ENCODE measurements at regions not wholly inside any gene's neighbourhood (a gene's known extent, or its start where the extent isn't known, plus 50 kb on each side); places are given as distances from the start of the nearest gene placed in this dataset.

GRCh38 chr1:213840575-213840974, 147.2 kb upstream of the PROX1 start:
- DNase-seq (ENCODE audit: low spot score) = no peak
- no peak for TF ChIP-seq CTCF (IDR thresholded peaks at IDR 0.05; ENCODE audit: borderline replicate concordance, control extremely low read depth, extremely low read depth, insufficient read depth, missing control alignments)
- in situ Hi-C loops (cut with MboI; ENCODE audit: low sequenced_read_pairs, unreplicated experiment) = no loop called here

GRCh38 chr1:213844632-213845031, 143.1 kb upstream of the PROX1 start:
- no peak for DNase-seq (ENCODE audit: low spot score)
- no peak for TF ChIP-seq CTCF (IDR thresholded peaks at IDR 0.05; ENCODE audit: borderline replicate concordance, control extremely low read depth, extremely low read depth, insufficient read depth, missing control alignments)

GRCh38 chr1:213852107-213852506, 135.7 kb upstream of the PROX1 start:
- in situ Hi-C loops (cut with MboI; ENCODE audit: low sequenced_read_pairs, unreplicated experiment) = no loop called here
- TF ChIP-seq CTCF (IDR thresholded peaks at IDR 0.05; ENCODE audit: borderline replicate concordance, control extremely low read depth, extremely low read depth, insufficient read depth, missing control alignments) = no peak

More at GRCh38 chr1:213844632-213845031, 143.1 kb upstream of the PROX1 start:
- in situ Hi-C loops (cut with MboI; ENCODE audit: low sequenced_read_pairs, unreplicated experiment) = no loop called here

GRCh38 chr1:213858581-213858980, 129.2 kb upstream of the PROX1 start:
- no peak for TF ChIP-seq CTCF (IDR thresholded peaks at IDR 0.05; ENCODE audit: borderline replicate concordance, control extremely low read depth, extremely low read depth, insufficient read depth, missing control alignments)
- in situ Hi-C loops (cut with MboI; ENCODE audit: low sequenced_read_pairs, unreplicated experiment) = no loop called here
- no peak for DNase-seq (ENCODE audit: low spot score)

More at GRCh38 chr1:213852107-213852506, 135.7 kb upstream of the PROX1 start:
- no peak for DNase-seq (ENCODE audit: low spot score)

GRCh38 chr1:213861841-213862240, 125.9 kb upstream of the PROX1 start:
- in situ Hi-C loops (cut with MboI; ENCODE audit: low sequenced_read_pairs, unreplicated experiment) = no loop called here
- TF ChIP-seq CTCF (IDR thresholded peaks at IDR 0.05; ENCODE audit: borderline replicate concordance, control extremely low read depth, extremely low read depth, insufficient read depth, missing control alignments) = no peak
- no peak for DNase-seq (ENCODE audit: low spot score)

GRCh38 chr1:213864091-213864490, 123.7 kb upstream of the PROX1 start:
- in situ Hi-C loops (cut with MboI; ENCODE audit: low sequenced_read_pairs, unreplicated experiment) = no loop called here
- no peak for DNase-seq (ENCODE audit: low spot score)
- no peak for TF ChIP-seq CTCF (IDR thresholded peaks at IDR 0.05; ENCODE audit: borderline replicate concordance, control extremely low read depth, extremely low read depth, insufficient read depth, missing control alignments)

- no peak for DNase-seq (ENCODE audit: low spot score)
- in situ Hi-C loops (cut with MboI; ENCODE audit: low sequenced_read_pairs, unreplicated experiment) = no loop called here
- no peak for TF ChIP-seq CTCF (IDR thresholded peaks at IDR 0.05; ENCODE audit: borderline replicate concordance, control extremely low read depth, extremely low read depth, insufficient read depth, missing control alignments)
Observed at GRCh38 chr1:213868482-213868881, 119.3 kb upstream of the PROX1 start.
